ENCODE measurements at regions not wholly inside any gene's neighbourhood (a gene's known extent, or its start where the extent isn't known, plus 50 kb on each side); places are given as distances from the start of the nearest gene placed in this dataset.

DNA sequence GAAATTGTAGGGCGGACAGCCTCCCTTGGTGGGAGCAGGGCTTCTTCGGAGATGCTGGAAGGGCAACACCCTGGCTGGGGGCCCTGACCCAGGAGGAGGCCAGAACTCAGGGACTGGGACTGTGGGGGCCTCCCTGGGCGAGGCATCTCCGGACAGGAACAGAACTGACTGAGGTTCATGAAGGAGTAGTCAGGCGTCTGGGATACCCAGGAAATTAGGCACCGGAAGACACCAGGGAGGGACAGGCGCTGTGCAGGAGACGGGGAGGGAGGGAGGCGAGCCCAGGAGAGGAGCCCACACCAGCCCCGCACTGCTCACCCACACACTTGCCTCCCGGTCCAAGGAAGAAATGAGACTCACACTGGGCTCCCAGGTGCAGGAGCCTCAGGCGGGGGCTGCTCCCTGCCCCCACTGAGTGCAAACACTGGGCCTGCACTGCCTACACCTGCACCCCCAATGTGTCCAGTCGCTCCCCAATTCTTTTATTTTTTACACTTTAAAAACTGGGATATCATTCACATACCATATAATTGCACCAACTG is 262.6 kb upstream of the SFSWAP start:
- FAIRE-seq = no peak

DNA sequence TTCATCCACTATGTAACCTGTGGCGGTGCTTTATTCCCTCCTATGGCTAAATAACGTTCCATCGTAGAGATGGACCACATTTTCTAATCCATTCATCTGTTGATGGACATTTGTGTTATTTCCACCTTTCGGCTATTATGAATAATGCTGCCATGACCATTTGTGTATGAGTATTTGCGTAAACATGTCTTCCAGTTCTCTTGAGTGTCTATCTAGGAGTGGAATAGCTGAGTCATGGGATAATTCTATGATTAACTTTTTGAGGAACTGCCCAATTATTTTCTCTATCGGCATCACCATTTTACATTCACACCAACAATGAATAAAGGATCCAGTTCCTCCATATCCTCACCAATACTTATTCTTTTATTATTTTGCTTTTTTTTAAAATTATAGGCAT is 261.9 kb upstream of the SFSWAP start:
- TF ChIP-seq, protein P1, sequence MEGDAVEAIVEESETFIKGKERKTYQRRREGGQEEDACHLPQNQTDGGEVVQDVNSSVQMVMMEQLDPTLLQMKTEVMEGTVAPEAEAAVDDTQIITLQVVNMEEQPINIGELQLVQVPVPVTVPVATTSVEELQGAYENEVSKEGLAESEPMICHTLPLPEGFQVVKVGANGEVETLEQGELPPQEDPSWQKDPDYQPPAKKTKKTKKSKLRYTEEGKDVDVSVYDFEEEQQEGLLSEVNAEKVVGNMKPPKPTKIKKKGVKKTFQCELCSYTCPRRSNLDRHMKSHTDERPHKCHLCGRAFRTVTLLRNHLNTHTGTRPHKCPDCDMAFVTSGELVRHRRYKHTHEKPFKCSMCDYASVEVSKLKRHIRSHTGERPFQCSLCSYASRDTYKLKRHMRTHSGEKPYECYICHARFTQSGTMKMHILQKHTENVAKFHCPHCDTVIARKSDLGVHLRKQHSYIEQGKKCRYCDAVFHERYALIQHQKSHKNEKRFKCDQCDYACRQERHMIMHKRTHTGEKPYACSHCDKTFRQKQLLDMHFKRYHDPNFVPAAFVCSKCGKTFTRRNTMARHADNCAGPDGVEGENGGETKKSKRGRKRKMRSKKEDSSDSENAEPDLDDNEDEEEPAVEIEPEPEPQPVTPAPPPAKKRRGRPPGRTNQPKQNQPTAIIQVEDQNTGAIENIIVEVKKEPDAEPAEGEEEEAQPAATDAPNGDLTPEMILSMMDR (IDR thresholded peaks at IDR 0.05; ENCODE audit: insufficient read depth, low read length, severe bottlenecking) = no peak
- Histone ChIP-seq H3K36me3 (ENCODE audit: control insufficient read depth, insufficient read depth, low read length) (no peaks in the 10 kb centered on the region), H3K27me3 (ENCODE audit: control insufficient read depth, insufficient read depth, low read length) (no peaks in the 10 kb centered on the region), H3K4me3 (ENCODE audit: low read depth, low read length) (no peak overlapping the region)
- no peak for DNase-seq (ENCODE audit: low read depth)
- no peak for FAIRE-seq

More for the DNA sequence above, 262.6 kb upstream of the SFSWAP start:
- Histone ChIP-seq H3K27me3 (ENCODE audit: control insufficient read depth, insufficient read depth, low read length) (no peaks in the 10 kb centered on the region), H3K4me3 (ENCODE audit: low read depth, low read length) (no peak overlapping the region), H3K36me3 (ENCODE audit: control insufficient read depth, insufficient read depth, low read length) (no peaks in the 10 kb centered on the region)
- TF ChIP-seq, protein P1 (IDR thresholded peaks at IDR 0.05; ENCODE audit: insufficient read depth, low read length, severe bottlenecking) = no peak
- no peak for DNase-seq (ENCODE audit: low read depth)

DNA sequence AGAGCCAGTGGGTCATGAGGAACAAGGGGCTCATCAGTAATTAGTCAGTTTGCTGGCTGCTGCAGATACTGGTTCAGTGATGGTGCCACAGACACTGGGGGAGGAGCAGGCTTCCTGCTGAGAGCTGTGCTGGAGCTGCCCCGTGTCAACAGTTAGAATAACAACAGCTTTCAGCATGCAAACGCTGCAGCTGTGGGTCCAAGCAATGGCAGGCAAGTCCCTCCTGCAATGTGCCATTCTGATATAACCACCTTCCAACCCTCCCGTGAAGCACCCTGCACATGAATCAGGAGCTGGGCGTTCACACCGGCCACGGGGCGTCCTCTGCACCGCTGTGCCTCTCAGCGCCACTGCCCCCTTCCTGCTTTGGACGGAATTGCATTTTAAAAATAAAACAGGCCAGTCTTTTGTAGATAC is 258.4 kb upstream of the SFSWAP start:
- H3K27me3 ChIP-seq (ENCODE audit: control insufficient read depth, insufficient read depth, low read length) = no peaks in the 10 kb centered on the region
- TF ChIP-seq, protein P1 (IDR thresholded peaks at IDR 0.05; ENCODE audit: insufficient read depth, low read length, severe bottlenecking) = no peak
- FAIRE-seq (no peak), DNase-seq (ENCODE audit: low read depth) (no peak)
- no peaks in the 10 kb centered on the region for H3K36me3 ChIP-seq (ENCODE audit: control insufficient read depth, insufficient read depth, low read length)
- H3K4me3 ChIP-seq (ENCODE audit: low read depth, low read length) = no peak overlapping the region

DNA sequence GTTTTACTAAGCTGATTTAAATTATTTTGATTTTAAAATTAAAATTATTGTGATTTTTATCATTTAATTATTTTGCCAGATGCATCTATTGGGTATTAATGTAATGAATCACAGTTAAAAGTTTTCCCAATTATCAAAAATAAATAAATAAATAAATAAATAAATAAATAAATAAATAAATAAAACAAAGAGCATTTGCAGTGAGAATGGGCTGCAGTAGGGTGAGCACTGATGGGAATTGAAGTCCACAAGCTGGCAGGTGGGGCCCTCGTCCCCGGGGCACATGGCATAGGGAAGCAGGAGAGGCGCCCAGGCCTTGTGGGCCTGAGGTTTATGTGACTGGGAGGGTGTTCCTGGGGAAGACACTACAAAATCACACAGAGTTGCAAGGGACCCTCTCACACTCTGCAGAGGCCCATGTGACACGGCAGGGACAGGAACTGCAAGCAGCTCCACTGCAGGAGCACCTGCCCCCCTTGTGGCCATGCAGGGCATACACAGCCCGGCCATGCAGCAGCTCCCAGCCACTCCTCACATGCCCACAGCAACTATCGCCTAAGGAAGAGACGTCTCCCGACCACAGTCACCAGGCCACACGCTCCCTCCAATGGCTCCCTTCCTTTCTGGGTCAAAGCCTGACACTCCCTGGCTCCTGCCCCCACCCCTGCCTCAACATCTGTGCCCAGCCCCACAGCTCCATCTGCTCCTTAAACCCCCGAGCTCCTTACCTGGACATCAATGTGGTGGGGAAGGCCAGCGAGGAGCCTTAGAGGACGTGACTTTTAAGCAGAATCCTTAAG is 256.3 kb upstream of the SFSWAP start:
- FAIRE-seq (no peak), DNase-seq (ENCODE audit: low read depth) (no peak)
- H3K36me3 ChIP-seq (ENCODE audit: control insufficient read depth, insufficient read depth, low read length) = no peaks in the 10 kb centered on the region
- no peak overlapping the region for H3K4me3 ChIP-seq (ENCODE audit: low read depth, low read length)
- TF ChIP-seq, protein P1 (IDR thresholded peaks at IDR 0.05; ENCODE audit: insufficient read depth, low read length, severe bottlenecking) = no peak
- H3K27me3 ChIP-seq (ENCODE audit: control insufficient read depth, insufficient read depth, low read length) = no peaks in the 10 kb centered on the region

DNA sequence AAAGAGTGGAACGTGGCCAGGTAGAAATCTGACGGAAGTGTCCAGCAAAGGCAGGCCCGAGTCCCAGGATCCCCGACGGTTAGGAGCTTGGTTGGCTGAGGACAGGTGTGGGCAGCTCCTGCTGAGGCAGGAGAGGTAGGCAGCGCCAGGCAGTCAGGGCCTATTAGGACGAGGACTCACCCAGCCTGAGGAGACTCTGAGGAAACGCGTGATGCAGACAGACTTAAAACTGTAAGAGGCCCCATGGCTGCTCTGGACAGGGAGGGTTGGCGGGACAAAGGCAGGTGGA is 255.7 kb upstream of the SFSWAP start:
- no peak overlapping the region for H3K4me3 ChIP-seq (ENCODE audit: low read depth, low read length)
- DNase-seq (ENCODE audit: low read depth) = no peak
- TF ChIP-seq, protein P1 (IDR thresholded peaks at IDR 0.05; ENCODE audit: insufficient read depth, low read length, severe bottlenecking) = no peak
- no peaks in the 10 kb centered on the region for H3K27me3 ChIP-seq (ENCODE audit: control insufficient read depth, insufficient read depth, low read length)
- H3K36me3 ChIP-seq (ENCODE audit: control insufficient read depth, insufficient read depth, low read length) = no peaks in the 10 kb centered on the region
- FAIRE-seq = no peak
